Muscle layer of duodenum (tissue), 2 donors: ENCODE measurements at regions not wholly inside any gene's neighbourhood (a gene's known extent, or its start where the extent isn't known, plus 50 kb on each side); places are given as distances from the start of the nearest gene placed in this dataset.
"Not testable (repeated sequence)": the region's sequence is repeated elsewhere in the genome, so short reads cannot be mapped to it uniquely, and the experiment has no call there.

Experiments used
- H3K27ac ChIP-seq: one replicate; pipeline ENCODE4 v1.7.0; 2013; ENCODE audit warnings: mild to moderate bottlenecking, low read length
- H3K27me3 ChIP-seq: one replicate; pipeline ENCODE4 v1.7.0; 2013; ENCODE audit warnings: low read depth, mild to moderate bottlenecking, control low read depth, low read length
- H3K36me3 ChIP-seq, 2 donors: one replicate each; pipeline ENCODE4 v1.7.0; 2013; ENCODE audit warnings: low read length in 2 of 2, control low read depth in 1 of 2, mild to moderate bottlenecking in 1 of 2; ENCODE audit not compliant: insufficient read depth in 2 of 2, control insufficient read depth in 1 of 2
- H3K4me1 ChIP-seq, 2 donors: one replicate each; pipeline ENCODE4 v1.7.0; 2013; ENCODE audit warnings: low read length in 2 of 2, mild to moderate bottlenecking in 2 of 2, control low read depth in 1 of 2, moderate library complexity in 1 of 2; ENCODE audit not compliant: insufficient read depth in 2 of 2, control insufficient read depth in 1 of 2
- H3K4me3 ChIP-seq, 2 donors: one replicate each; pipeline ENCODE4 v1.7.0; 2013; ENCODE audit warnings: low read length in 2 of 2, low read depth in 1 of 2, mild to moderate bottlenecking in 1 of 2
- H3K9me3 ChIP-seq, 2 donors: one replicate each; pipeline ENCODE4 v1.7.0; 2013; ENCODE audit warnings: low read length in 2 of 2, control low read depth in 1 of 2, mild to moderate bottlenecking in 1 of 2; ENCODE audit not compliant: control insufficient read depth in 1 of 2
- donor health status: healthy.

GRCh38 chr16:29605593-29606205 is 57.3 kb upstream of the SPN start:
- not testable (repeated sequence) for H3K36me3 ChIP-seq, H3K9me3 ChIP-seq, H3K4me3 ChIP-seq, H3K27ac ChIP-seq, H3K27me3 ChIP-seq
- H3K4me1 ChIP-seq = peaks cover 0 to 20% of the 10 kb centered on the region in 2 donors

GRCh38 chr16:29606669-29607427 is 56.2 kb upstream of the SPN start:
- not testable (repeated sequence) for H3K9me3 ChIP-seq, H3K27ac ChIP-seq

GRCh38 chr16:29607428-29607823 is 55.6 kb upstream of the SPN start:
- not testable (repeated sequence) for H3K27ac ChIP-seq, H3K9me3 ChIP-seq, H3K27me3 ChIP-seq, H3K4me1 ChIP-seq, H3K4me3 ChIP-seq, H3K36me3 ChIP-seq

More at GRCh38 chr16:29606669-29607427, 56.2 kb upstream of the SPN start:
- H3K27me3 ChIP-seq, H3K4me3 ChIP-seq, H3K36me3 ChIP-seq: not testable (repeated sequence)
- H3K4me1 ChIP-seq = peaks cover 0 to 14% of the 10 kb centered on the region in 2 donors

- peak overlapping the region; percentile 30 to 69 for H3K4me3 ChIP-seq
- not testable (repeated sequence) for H3K4me1 ChIP-seq, H3K36me3 ChIP-seq, H3K27me3 ChIP-seq, H3K9me3 ChIP-seq, H3K27ac ChIP-seq
Measured at GRCh38 chr16:29612381-29613306, 50.4 kb upstream of the SPN start.
